HCT116 (cell line): ENCODE measurements at regions not wholly inside any gene's neighbourhood (a gene's known extent, or its start where the extent isn't known, plus 50 kb on each side); places are given as distances from the start of the nearest gene placed in this dataset.

Source experiments
- ATAC-seq: fragments of 200-7000 bp; cut with Tn5 transposase; 2 replicates; pipeline ENCODE4 v1.9.1; 2020; ENCODE audit warnings: mild to moderate bottlenecking, moderate library complexity
- BruUV-seq: library from RNA; stranded (reverse); fragments of 400-500 nt; replicated peaks from 2 replicates; lab custom pipeline; 2021; lab: Mats Ljungman, UMichigan
- CTCF ChIA-PET: fragments of 300-600 bp; sonication (Branson Sonifier 250); formaldehyde crosslinking; loops from one replicate; lab custom pipeline; 2021; ENCODE audit warnings: antibody characterized with exemption; lab: Charles Lee
- POLR2A ChIA-PET: fragments of 300-600, 350-600 bp; sonication (Branson Sonifier 250); formaldehyde crosslinking; loops from one replicate; lab custom pipeline; 2021; ENCODE audit warnings: antibody characterized with exemption; lab: Charles Lee
- RAD21 ChIA-PET, 2 experiments: fragments of 300-600 bp; sonication (Branson Sonifier 250); formaldehyde crosslinking; loops; one replicate each; lab custom pipeline; 2023; ENCODE audit warnings: low total read pairs in 2 of 2; ENCODE audit not compliant: uncharacterized antibody in 2 of 2, unreplicated experiment in 2 of 2, low non-redundant PET in 1 of 2; lab: Charles Lee
- DNase-seq: peaks from one replicate; pipeline ENCODE4 v3.0.0-alpha.2; 2010; ENCODE audit warnings: low read depth, low spot score
- H2AFZ ChIP-seq: fragments of 200-600 bp; shearing (Covaris generic), sonication (generic); 2 replicates; pipeline ENCODE4 v1.6.1; 2017; ENCODE audit warnings: low read depth, mixed run types, mixed read lengths, antibody characterized with exemption, low read length; ENCODE audit not compliant: poor library complexity, severe bottlenecking
- H3K27ac ChIP-seq: 2 replicates; pipeline ENCODE4 v1.5.1; 2012; ENCODE audit warnings: low read depth, low read length
- H3K27me3 ChIP-seq: fragments of 200-600 bp; sonication (generic); 2 replicates; pipeline ENCODE4 v1.6.1; 2016; ENCODE audit warnings: mixed run types, low read length, mixed read lengths; ENCODE audit not compliant: insufficient read depth
- H3K36me3 ChIP-seq, 2 experiments: fragments of 200-500 bp in 1 of 2; fragments of 200-600 bp in 1 of 2; sonication (Bioruptor generic) in 1 of 2; sonication (generic) in 1 of 2; 2 replicates each; pipeline versions ENCODE4 v1.5.1 to v1.6.1; 2014 to 2016; ENCODE audit warnings: low read length in 2 of 2, inconsistent platforms in 1 of 2, mixed read lengths in 1 of 2, mixed run types in 1 of 2; ENCODE audit not compliant: insufficient read depth in 2 of 2, control insufficient read depth in 1 of 2
- H3K4me1 ChIP-seq, 2 experiments: fragments of 200-600 bp in 1 of 2; sonication (generic) in 1 of 2; 2 replicates each; pipeline versions ENCODE4 v1.5.1 to v1.6.1; 2012 to 2017; ENCODE audit warnings: low read length in 2 of 2, inconsistent platforms in 1 of 2, mild to moderate bottlenecking in 1 of 2, mixed read lengths in 1 of 2, mixed run types in 1 of 2, moderate library complexity in 1 of 2; ENCODE audit not compliant: insufficient read depth in 2 of 2, control insufficient read depth in 1 of 2
- H3K4me2 ChIP-seq: fragments of 200-600 bp; sonication (generic); 2 replicates; pipeline ENCODE4 v1.6.1; 2017; ENCODE audit warnings: mixed run types, low read length, mixed read lengths
- H3K4me3 ChIP-seq, 2 experiments: fragments of 200-600 bp in 1 of 2; sonication (generic) in 1 of 2; replicated peaks in 1 of 2; 2 replicates each; pipeline ENCODE4 v1.5.1; 2011 to 2016; ENCODE audit warnings: low read length in 2 of 2, control low read depth in 1 of 2, low read depth in 1 of 2, mild to moderate bottlenecking in 1 of 2, mixed read lengths in 1 of 2, mixed run types in 1 of 2
- H3K79me2 ChIP-seq: fragments of 200-600 bp; sonication (generic); 2 replicates; pipeline ENCODE4 v1.6.1; 2017; ENCODE audit warnings: mild to moderate bottlenecking, mixed run types, low read length, moderate library complexity, mixed read lengths; ENCODE audit not compliant: insufficient read depth
- H3K9ac ChIP-seq: fragments of 200-600 bp; sonication (generic); 2 replicates; pipeline ENCODE4 v1.6.1; 2016; ENCODE audit warnings: low read length, mixed read lengths
- H3K9me2 ChIP-seq: fragments of 200-600 bp; sonication (generic), shearing (Covaris generic); 2 replicates; pipeline ENCODE4 v1.6.1; 2017; ENCODE audit warnings: mixed run types, mild to moderate bottlenecking, moderate library complexity; ENCODE audit not compliant: insufficient read depth
- H3K9me3 ChIP-seq, 2 experiments: fragments of 200-500 bp in 1 of 2; fragments of 200-600 bp in 1 of 2; sonication (Bioruptor generic) in 1 of 2; sonication (generic) in 1 of 2; 2 replicates each; pipeline ENCODE4 v1.6.1; 2014 to 2017; ENCODE audit warnings: low read length in 2 of 2, mixed read lengths in 2 of 2, inconsistent platforms in 1 of 2, low read depth in 1 of 2, mild to moderate bottlenecking in 1 of 2, mixed run types in 1 of 2, moderate library complexity in 1 of 2; ENCODE audit not compliant: control insufficient read depth in 1 of 2, insufficient read depth in 1 of 2
- H4K20me1 ChIP-seq: fragments of 200-600 bp; sonication (generic), shearing (Covaris generic); 2 replicates; pipeline ENCODE4 v1.6.1; 2017; ENCODE audit warnings: mixed run types, mild to moderate bottlenecking, moderate library complexity; ENCODE audit not compliant: insufficient read depth
- CBX3 ChIP-seq: IDR thresholded peaks from 2 replicates; pipeline ENCODE4 v1.6.1; 2012; ENCODE audit warnings: low read depth
- CEBPB ChIP-seq: IDR thresholded peaks from 2 replicates; pipeline ENCODE4 v1.6.1; 2012; ENCODE audit warnings: low read depth
- EGR1 ChIP-seq: IDR thresholded peaks from 2 replicates; pipeline ENCODE4 v1.6.1; 2012; ENCODE audit warnings: low read depth
- EZH2 ChIP-seq: fragments of 200-600 bp; sonication (generic); IDR thresholded peaks from 2 replicates; pipeline ENCODE4 v1.6.1; 2017; ENCODE audit warnings: antibody characterized with exemption, mixed run types
- EZH2phosphoT487 ChIP-seq: fragments of 200-600 bp; IDR thresholded peaks from 2 replicates; pipeline ENCODE4 v1.6.1; 2018; ENCODE audit warnings: antibody characterized with exemption, borderline replicate concordance
- FOSL1 ChIP-seq: IDR thresholded peaks from 2 replicates; pipeline ENCODE4 v1.6.1; 2012; ENCODE audit warnings: low read depth
- JUND ChIP-seq: IDR thresholded peaks from 2 replicates; pipeline ENCODE4 v1.6.1; 2012
- POLR2A ChIP-seq: IDR thresholded peaks from 2 replicates; pipeline ENCODE4 v1.7.0; 2011; ENCODE audit warnings: borderline replicate concordance; ENCODE audit not compliant: insufficient read depth, insufficient read length; ENCODE audit errors: extremely low read depth
- SIN3A ChIP-seq: IDR thresholded peaks from 2 replicates; pipeline ENCODE4 v1.6.1; 2012; ENCODE audit warnings: low read depth
- TCF7L2 ChIP-seq: IDR thresholded peaks from 2 replicates; pipeline ENCODE4 v1.7.0; 2011; ENCODE audit warnings: borderline replicate concordance, inconsistent platforms; ENCODE audit not compliant: insufficient read depth, insufficient read length; ENCODE audit errors: extremely low read depth
- YY1 ChIP-seq: IDR thresholded peaks from 2 replicates; pipeline ENCODE4 v1.6.1; 2011; ENCODE audit warnings: low read length, low read depth, moderate library complexity, mild to moderate bottlenecking; ENCODE audit not compliant: insufficient replicate concordance; ENCODE audit errors: extremely low read depth
- ZBTB33 ChIP-seq: IDR thresholded peaks from 2 replicates; pipeline ENCODE4 v1.6.1; 2011; ENCODE audit warnings: mild to moderate bottlenecking, low read length, moderate library complexity; ENCODE audit not compliant: insufficient replicate concordance; ENCODE audit errors: extremely low read depth
- ZFX ChIP-seq: fragments of 450-650 bp; IDR thresholded peaks from 2 replicates; pipeline ENCODE4 v1.6.1; 2017
- ZNF274 ChIP-seq: fragments of 200-500 bp; sonication (Bioruptor generic); IDR thresholded peaks from 2 replicates; pipeline ENCODE4 v1.6.1; 2014; ENCODE audit warnings: mild to moderate bottlenecking, low read depth, low read length, inconsistent platforms
- intact Hi-C: fragments of 100-400 bp; cut with micrococcal nuclease; formaldehyde crosslinking; loops from 2 replicates; pipeline ENCODE4 v1.10.0; 2022
- TF ChIP-seq, protein P1 (sequence below): IDR thresholded peaks from 2 replicates; pipeline ENCODE4 v1.6.1; 2012; ENCODE audit warnings: low read depth

- Histone ChIP-seq H3K79me2 (no peaks in the 10 kb centered on the region), H3K36me3 (no peaks in the 10 kb centered on the region), H3K27me3 (no peaks in the 10 kb centered on the region), H3K9ac (no peak overlapping the region), H2AFZ (no peak overlapping the region), H3K9me2 (no peaks in the 10 kb centered on the region), H3K27ac (no peak overlapping the region), H3K4me2 (no peak overlapping the region), H3K4me3 (no peak overlapping the region), H3K4me1 (no peaks in the 10 kb centered on the region), H3K9me3 (peaks cover 0 to 8% of the 10 kb centered on the region in 2 experiments; a peak in 2 of 4 replicates), H4K20me1 (no peaks in the 10 kb centered on the region)
- DNase-seq (no peak), ATAC-seq (no peak)
- BruUV-seq = no TSS peak
- intact Hi-C loops = no loop called here
- ChIA-PET CTCF (no interaction called here), RAD21 (no interaction called here), POLR2A (no interaction called here)
- TF ChIP-seq, protein P1, sequence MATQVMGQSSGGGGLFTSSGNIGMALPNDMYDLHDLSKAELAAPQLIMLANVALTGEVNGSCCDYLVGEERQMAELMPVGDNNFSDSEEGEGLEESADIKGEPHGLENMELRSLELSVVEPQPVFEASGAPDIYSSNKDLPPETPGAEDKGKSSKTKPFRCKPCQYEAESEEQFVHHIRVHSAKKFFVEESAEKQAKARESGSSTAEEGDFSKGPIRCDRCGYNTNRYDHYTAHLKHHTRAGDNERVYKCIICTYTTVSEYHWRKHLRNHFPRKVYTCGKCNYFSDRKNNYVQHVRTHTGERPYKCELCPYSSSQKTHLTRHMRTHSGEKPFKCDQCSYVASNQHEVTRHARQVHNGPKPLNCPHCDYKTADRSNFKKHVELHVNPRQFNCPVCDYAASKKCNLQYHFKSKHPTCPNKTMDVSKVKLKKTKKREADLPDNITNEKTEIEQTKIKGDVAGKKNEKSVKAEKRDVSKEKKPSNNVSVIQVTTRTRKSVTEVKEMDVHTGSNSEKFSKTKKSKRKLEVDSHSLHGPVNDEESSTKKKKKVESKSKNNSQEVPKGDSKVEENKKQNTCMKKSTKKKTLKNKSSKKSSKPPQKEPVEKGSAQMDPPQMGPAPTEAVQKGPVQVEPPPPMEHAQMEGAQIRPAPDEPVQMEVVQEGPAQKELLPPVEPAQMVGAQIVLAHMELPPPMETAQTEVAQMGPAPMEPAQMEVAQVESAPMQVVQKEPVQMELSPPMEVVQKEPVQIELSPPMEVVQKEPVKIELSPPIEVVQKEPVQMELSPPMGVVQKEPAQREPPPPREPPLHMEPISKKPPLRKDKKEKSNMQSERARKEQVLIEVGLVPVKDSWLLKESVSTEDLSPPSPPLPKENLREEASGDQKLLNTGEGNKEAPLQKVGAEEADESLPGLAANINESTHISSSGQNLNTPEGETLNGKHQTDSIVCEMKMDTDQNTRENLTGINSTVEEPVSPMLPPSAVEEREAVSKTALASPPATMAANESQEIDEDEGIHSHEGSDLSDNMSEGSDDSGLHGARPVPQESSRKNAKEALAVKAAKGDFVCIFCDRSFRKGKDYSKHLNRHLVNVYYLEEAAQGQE = no peak
- no peak for TF ChIP-seq FOSL1
- TF ChIP-seq POLR2A = no peak
- no peak for TF ChIP-seq JUND
- no peak for TF ChIP-seq TCF7L2
- no peak for TF ChIP-seq EZH2
- no peak for TF ChIP-seq CEBPB
- no peak for TF ChIP-seq ZBTB33
- no peak for TF ChIP-seq SIN3A
- no peak for TF ChIP-seq ZNF274
- TF ChIP-seq EZH2phosphoT487 = no peak
- TF ChIP-seq CBX3 = no peak
- no peak for TF ChIP-seq YY1
- no peak for TF ChIP-seq EGR1
- no peak for TF ChIP-seq ZFX
These were observed 967.2 kb downstream of the TLE4 start for GRCh38 chr9:80538976-80539375.
